Neural crest cell (in vitro differentiated cells): ENCODE measurements at regions not wholly inside any gene's neighbourhood (a gene's known extent, or its start where the extent isn't known, plus 50 kb on each side); places are given as distances from the start of the nearest gene placed in this dataset.

ENCODE experiments used
- DNase-seq: peaks from one replicate; pipeline ENCODE4 v3.0.0; 2021; ENCODE audit warnings: low read depth, mixed read lengths, low spot score
- H3K27ac Mint-ChIP-seq: one replicate; pipeline ENCODE4 v1.8.0; 2021; ENCODE audit warnings: mild to moderate bottlenecking, mixed read lengths; ENCODE audit not compliant: unreplicated experiment
- H3K27me3 Mint-ChIP-seq: 2 replicates; pipeline ENCODE4 v1.8.0; 2021; ENCODE audit warnings: low read depth, mild to moderate bottlenecking, mixed read lengths
- H3K36me3 Mint-ChIP-seq: 2 replicates; pipeline ENCODE4 v1.8.0; 2021; ENCODE audit warnings: low read depth, mild to moderate bottlenecking, mixed read lengths
- H3K4me1 Mint-ChIP-seq: 2 replicates; pipeline ENCODE4 v1.8.0; 2021; ENCODE audit warnings: mixed read lengths
- H3K4me3 Mint-ChIP-seq: one replicate; pipeline ENCODE4 v1.8.0; 2021; ENCODE audit warnings: mild to moderate bottlenecking, mixed read lengths
- H3K9me3 Mint-ChIP-seq: 2 replicates; pipeline ENCODE4 v1.8.0; 2021; ENCODE audit warnings: mixed read lengths
- CTCF ChIP-seq: fragments of 200-600 bp; sonication (generic); conservative IDR thresholded peaks from 2 replicates; pipeline ENCODE4 v1.5.0; 2021; ENCODE audit warnings: antibody characterized with exemption, mild to moderate bottlenecking

DNA sequence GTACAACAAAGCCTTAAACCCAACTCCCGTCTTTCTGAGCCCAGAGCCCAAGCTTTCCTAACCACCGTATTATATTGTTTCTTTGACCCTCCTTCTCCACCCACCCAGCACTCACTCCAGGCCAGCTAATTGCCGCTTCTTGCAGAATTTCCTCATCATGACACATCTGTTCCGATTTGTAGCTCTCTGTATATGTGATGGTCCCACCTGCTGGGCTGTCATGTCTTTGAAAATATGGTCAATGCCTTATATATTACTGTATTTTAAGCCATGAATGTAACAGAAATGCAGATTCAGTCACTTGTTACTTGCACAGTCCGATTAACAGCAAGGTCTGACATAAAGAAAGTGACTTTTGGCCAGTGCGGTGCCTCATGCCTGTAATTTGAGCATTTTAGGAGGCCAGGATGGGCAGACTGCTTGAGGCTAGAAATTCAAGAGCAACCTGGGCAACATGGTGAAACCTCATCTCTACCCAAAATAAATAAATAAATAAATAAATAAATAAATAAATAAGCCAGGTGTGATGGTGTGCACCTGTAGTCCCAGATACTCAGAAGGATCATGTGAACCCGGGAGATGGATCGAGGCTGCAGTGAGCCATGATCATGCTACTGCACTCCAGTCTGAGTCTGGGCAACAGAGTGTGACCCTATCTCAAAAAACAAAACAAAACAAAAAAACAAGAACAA is 359.8 kb downstream of the ATP23 start:
- Mint-ChIP-seq H3K27ac (no peak overlapping the region), H3K4me1 (peaks cover 12% of the 10 kb centered on the region), H3K36me3 (no peaks in the 10 kb centered on the region), H3K9me3 (no peaks in the 10 kb centered on the region), H3K27me3 (no peaks in the 10 kb centered on the region), H3K4me3 (no peak overlapping the region)
- no peak for TF ChIP-seq CTCF
- DNase-seq: no peak

- DNase-seq: no peak
- Mint-ChIP-seq H3K4me3 (no peak overlapping the region), H3K9me3 (peaks cover 3% of the 10 kb centered on the region), H3K4me1 (peaks cover 12% of the 10 kb centered on the region), H3K27me3 (no peaks in the 10 kb centered on the region), H3K27ac (no peak overlapping the region), H3K36me3 (no peaks in the 10 kb centered on the region)
- TF ChIP-seq CTCF: no peak
Observed at GRCh38 chr12:58301730-58302122, 360.4 kb downstream of the ATP23 start.

DNA sequence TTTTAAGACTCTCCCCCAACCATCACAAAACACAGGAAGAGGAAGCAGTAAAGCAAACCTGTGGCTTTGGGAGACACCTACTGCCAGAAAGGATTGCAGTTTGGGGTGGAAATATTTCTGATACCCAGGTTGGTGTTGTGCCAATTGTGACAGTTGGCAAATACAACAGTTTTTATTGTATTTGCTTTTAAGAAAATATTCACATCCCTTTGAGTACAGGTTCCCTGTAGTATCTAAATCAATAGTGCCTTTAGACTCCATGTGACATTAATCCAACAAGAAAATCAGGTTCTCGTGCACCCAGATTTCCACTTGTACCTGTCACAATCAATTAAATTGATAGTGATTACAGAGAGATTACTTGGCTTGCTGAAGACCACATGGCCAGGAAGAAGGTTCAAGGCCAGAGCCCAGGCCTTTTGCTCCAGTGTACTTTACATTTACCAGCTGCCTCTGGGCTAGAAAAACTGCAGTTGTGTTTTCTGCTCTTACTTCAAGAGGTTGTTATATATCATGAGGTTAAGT is 361.2 kb downstream of the ATP23 start:
- Mint-ChIP-seq H3K4me1 (peaks cover 12% of the 10 kb centered on the region), H3K4me3 (no peak overlapping the region), H3K36me3 (no peaks in the 10 kb centered on the region), H3K27me3 (no peaks in the 10 kb centered on the region), H3K9me3 (peaks cover 5% of the 10 kb centered on the region), H3K27ac (no peak overlapping the region)
- no peak for TF ChIP-seq CTCF
- DNase-seq: no peak

DNA sequence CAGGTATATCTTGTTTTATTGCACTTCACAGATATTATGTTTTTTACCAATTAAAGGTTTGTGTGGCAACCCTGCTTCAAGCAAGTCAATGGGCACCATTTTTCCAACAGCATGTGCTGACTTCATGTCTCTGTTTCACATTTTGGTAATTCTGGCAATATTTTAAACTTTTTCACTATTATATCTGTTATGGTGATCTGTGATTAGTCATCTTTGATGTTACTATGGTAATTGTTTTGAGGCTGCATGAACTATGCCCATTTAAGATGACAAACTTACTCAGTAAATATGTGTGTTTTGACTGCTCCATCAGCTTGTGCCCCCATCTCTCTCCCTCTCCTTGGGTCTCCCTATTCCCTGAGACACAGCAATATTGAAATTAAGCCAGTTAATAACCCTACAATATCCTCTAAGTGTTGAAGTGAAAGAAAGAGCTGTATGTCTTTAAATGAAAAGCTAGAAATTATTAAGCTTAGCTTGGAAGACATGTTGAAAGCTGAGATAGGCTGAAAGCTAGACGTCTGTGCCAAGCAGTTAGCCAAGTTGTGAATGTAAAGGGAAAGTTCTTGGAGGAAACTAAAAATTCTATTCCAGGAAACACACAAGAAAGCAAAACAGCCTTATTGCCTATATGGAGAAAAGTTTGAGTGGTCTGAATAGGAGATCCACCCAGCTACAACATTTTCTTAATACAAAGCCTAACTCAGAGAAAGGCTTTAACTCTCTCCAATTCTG is 365.1 kb downstream of the ATP23 start:
- TF ChIP-seq CTCF: no peak
- DNase-seq: no peak
- H3K4me1 Mint-ChIP-seq: peaks cover 4% of the 10 kb centered on the region
- H3K36me3 Mint-ChIP-seq: no peaks in the 10 kb centered on the region
- no peaks in the 10 kb centered on the region for H3K27me3 Mint-ChIP-seq
- H3K4me3 Mint-ChIP-seq: no peak overlapping the region
- H3K27ac Mint-ChIP-seq: no peak overlapping the region
- peaks cover 7% of the 10 kb centered on the region for H3K9me3 Mint-ChIP-seq

- TF ChIP-seq CTCF: no peak
- Mint-ChIP-seq H3K27me3 (no peaks in the 10 kb centered on the region), H3K9me3 (peaks cover 7% of the 10 kb centered on the region)
Observed at GRCh38 chr12:58309806-58310205, 368.4 kb downstream of the ATP23 start.

More at GRCh38 chr12:58309806-58310205, 368.4 kb downstream of the ATP23 start:
- Mint-ChIP-seq H3K27ac (peak overlapping the region; percentile 58), H3K36me3 (no peaks in the 10 kb centered on the region), H3K4me3 (no peak overlapping the region), H3K4me1 (peaks cover 11% of the 10 kb centered on the region)
- DNase-seq: no peak
